ENCODE measurements at regions not wholly inside any gene's neighbourhood (a gene's known extent, or its start where the extent isn't known, plus 50 kb on each side); places are given as distances from the start of the nearest gene placed in this dataset.

DNA sequence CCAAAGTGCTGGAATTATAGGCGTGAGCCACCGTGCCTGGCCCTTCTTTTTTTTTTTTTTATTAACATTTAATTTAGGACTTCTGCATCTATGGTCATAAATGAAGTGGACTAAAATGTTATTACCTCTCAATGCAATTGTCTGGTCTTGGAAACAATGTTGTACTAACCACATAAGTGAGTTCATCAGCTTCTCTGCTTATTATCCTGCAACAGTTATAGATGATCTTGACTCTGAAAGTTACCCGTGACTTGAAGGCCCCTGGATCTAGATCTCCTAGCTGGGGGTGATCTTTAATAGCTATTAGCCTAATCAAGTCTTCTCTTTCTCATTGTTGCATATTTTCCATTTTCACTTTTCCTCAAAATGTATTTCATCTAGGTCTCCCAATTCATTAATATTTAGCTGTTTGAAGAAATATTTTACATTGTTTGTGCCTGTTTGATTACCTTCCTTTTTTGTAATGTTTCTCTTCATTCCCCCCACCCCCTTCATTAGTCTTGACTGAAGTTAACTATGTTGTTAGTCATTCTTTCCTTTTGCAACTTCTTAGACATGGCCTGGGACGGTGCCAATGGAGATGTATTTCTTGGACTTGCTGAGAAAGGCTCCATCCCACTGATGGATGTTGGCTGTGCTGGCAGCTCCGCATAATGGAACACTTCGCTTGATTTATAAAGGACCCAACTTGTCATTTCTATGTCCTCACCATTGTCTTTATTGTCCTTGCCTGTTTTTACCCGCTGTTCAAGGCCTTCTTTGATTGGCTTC is 141.6 kb upstream of the RIOK3 start:
- TF ChIP-seq CTCF (conservative IDR thresholded peaks at IDR 0.05), result no peak
- H3K27ac ChIP-seq, result no peak overlapping the region; the same call in 1 of the 2 replicates

DNA sequence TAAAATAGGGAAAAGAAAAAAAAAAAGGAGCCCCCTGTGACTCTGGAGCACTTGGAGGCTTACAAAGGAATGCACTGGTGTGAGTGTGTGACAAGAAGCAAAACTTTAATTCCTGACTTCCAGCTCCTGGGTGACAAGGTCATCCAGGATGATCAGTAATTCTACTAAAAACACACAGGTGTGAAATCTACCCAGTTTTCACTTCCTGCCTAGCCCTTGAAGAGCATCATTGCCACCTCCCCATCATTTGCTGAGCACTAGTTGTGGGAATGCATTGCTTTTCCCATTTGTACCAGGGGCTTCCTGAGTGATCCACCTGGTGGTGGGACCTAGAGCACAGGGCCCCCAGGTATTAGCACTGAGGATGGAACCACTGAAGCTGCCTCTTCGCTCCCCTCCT is 139.7 kb upstream of the RIOK3 start:
- TF ChIP-seq CTCF (conservative IDR thresholded peaks at IDR 0.05), result no peak
- peak overlapping the region; percentile 94; the same call in 1 of the 2 replicates for H3K27ac ChIP-seq

GRCh38 chr18:23314672-23315071 is 138.4 kb upstream of the RIOK3 start:
- peak overlapping the region; percentile 94 for H3K27ac ChIP-seq
- TF ChIP-seq CTCF (conservative IDR thresholded peaks at IDR 0.05), result no peak

DNA sequence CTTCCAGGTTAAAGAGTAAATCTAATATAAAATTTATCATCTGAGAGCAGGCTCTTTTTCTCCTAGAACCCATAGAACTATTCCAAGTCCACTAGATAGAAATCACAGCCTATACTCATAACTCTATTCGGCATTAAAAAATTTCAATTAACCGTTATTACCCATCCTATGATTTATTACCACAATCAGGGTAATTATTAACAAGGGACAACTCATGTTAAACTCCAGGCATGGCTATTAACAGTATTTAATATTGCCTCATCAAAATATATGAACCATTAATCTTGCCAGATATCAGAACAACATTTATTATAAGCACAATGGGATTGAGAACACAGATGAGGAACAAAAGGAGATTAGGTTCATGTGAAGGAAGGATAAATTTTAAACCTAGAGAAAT is 136.8 kb upstream of the RIOK3 start:
- TF ChIP-seq CTCF (conservative IDR thresholded peaks at IDR 0.05), result no peak
- peak overlapping the region; percentile 94 for H3K27ac ChIP-seq

GRCh38 chr18:23316988-23317387 is 136.1 kb upstream of the RIOK3 start:
- no peak for TF ChIP-seq CTCF (conservative IDR thresholded peaks at IDR 0.05)
- H3K27ac ChIP-seq, result peak overlapping the region; percentile 94

DNA sequence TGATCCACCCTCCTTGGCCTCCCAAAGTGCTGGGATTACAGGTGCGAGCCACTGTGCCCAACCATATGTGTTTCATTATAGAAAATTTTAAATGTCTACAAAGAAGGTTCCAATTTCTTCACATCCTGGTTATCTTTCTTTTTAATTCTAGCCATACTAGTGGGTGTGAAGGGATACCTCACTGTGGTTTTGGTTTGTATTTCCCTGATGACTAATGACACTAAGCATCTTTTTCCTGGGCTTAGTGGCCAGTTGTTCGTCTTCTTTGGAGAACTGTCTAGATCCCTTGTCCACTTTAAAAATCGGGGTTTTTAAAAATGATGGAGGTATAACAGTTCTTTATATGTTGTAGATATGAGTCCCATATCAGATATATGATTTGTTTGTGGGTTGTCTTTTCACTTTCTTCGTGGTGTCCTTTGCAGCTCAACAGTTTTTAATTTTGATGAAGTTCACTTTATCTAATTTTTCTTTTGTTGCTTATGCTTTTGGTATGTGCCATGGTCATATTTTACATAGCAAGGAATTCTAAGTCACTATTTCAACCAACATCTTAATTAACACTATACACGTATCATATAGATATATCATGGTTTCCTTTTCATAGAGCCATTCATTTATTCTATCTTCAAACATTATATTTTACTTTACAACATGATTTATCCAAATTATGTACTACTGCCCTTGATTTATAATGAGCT is 135.0 kb upstream of the RIOK3 start:
- TF ChIP-seq CTCF (conservative IDR thresholded peaks at IDR 0.05), result no peak
- peak overlapping the region; percentile 94 for H3K27ac ChIP-seq

DNA sequence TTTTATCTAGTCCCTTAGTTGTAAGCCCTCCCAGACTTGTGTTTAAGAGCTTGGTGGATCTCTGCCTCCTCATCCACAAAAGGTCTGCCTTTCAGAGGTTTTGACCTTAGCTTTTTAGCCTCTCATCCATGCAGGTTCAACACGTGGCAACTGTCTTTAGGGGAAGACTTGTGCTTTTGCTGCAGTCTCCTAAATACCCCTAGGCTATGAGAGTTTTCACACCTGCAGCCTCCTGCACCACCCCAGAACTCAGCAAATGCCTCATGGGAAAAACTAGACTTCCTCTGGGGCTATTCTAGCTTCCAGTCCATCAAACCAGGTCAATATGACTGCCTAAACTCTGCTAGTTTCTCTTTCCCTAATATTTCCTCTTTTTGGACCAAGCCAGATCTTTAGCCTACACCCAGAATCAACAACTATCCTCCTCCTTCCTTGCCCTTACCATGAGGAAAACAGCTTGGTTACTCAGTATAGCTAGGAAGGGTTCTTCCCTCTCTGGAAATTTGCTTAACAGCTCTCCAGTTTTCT is 132.3 kb upstream of the RIOK3 start:
- H3K27ac ChIP-seq, result no peak overlapping the region
- TF ChIP-seq CTCF (conservative IDR thresholded peaks at IDR 0.05), result no peak
